ENCODE measurements at regions not wholly inside any gene's neighbourhood (a gene's known extent, or its start where the extent isn't known, plus 50 kb on each side); places are given as distances from the start of the nearest gene placed in this dataset.

GRCh38 chr16:73170612-73171038 lies 122.7 kb upstream of the ZFHX3 start:
- TF ChIP-seq CTCF (conservative IDR thresholded peaks at IDR 0.05; ENCODE audit: low read depth, low read length) (no peak), EZH2 (IDR thresholded peaks at IDR 0.05; ENCODE audit: low read length, unreplicated experiment) (no peak)

Measured in PC-3 (cell line).